ENCODE measurements at regions not wholly inside any gene's neighbourhood (a gene's known extent, or its start where the extent isn't known, plus 50 kb on each side); places are given as distances from the start of the nearest gene placed in this dataset.

DNA sequence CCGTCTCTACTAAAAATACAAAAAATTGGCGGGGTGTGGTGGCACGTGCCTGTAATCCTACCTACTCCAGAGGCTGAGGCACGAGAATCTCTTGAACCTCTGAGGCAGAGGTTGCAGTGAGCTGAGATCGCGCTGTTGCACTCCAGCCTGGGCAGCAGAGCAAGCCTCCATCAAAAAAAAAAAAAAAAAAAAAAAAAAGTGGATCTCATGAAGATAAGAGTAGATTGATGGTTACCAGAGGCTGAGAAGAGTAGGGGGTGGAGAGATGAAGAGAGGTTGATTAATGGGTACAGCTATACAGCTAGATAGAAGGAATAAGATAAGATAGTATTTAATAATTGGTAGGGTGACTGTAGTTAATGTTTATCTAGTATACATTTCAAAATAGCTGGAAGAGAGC is 65.9 kb upstream of the LRRC3B start:
- TF ChIP-seq, protein P1, sequence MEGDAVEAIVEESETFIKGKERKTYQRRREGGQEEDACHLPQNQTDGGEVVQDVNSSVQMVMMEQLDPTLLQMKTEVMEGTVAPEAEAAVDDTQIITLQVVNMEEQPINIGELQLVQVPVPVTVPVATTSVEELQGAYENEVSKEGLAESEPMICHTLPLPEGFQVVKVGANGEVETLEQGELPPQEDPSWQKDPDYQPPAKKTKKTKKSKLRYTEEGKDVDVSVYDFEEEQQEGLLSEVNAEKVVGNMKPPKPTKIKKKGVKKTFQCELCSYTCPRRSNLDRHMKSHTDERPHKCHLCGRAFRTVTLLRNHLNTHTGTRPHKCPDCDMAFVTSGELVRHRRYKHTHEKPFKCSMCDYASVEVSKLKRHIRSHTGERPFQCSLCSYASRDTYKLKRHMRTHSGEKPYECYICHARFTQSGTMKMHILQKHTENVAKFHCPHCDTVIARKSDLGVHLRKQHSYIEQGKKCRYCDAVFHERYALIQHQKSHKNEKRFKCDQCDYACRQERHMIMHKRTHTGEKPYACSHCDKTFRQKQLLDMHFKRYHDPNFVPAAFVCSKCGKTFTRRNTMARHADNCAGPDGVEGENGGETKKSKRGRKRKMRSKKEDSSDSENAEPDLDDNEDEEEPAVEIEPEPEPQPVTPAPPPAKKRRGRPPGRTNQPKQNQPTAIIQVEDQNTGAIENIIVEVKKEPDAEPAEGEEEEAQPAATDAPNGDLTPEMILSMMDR (IDR thresholded peaks at IDR 0.05): no peak
- TF ChIP-seq ZFX (IDR thresholded peaks at IDR 0.05; ENCODE audit: borderline replicate concordance): no peak
